Left lung (tissue), 4 donors: ENCODE measurements at regions not wholly inside any gene's neighbourhood (a gene's known extent, or its start where the extent isn't known, plus 50 kb on each side); places are given as distances from the start of the nearest gene placed in this dataset.

Source experiments
- ATAC-seq: fragments of 200-7000 bp; cut with Tn5 transposase; one replicate; pipeline ENCODE4 v1.9.1; 2020; ENCODE audit warnings: moderate library complexity
- DNase-seq, 4 donors: peaks; one replicate each; pipeline ENCODE4 v3.0.0-alpha.2; 2013 to 2020
- H3K27ac ChIP-seq, 2 donors: fragments of 200-600 bp; sonication (generic) in 1 of 2; one replicate each; pipeline versions ENCODE4 v1.5.0 to v1.8.0; 2020 to 2021
- H3K27me3 ChIP-seq, 2 donors: fragments of 200-600 bp; sonication (generic) in 1 of 2; one replicate each; pipeline versions ENCODE4 v1.5.0 to v1.8.0; 2020 to 2021
- H3K36me3 ChIP-seq, 2 donors: fragments of 200-600 bp; sonication (generic) in 1 of 2; one replicate each; pipeline versions ENCODE4 v1.5.0 to v1.8.0; 2020 to 2021
- H3K4me1 ChIP-seq, 2 donors: fragments of 200-600 bp; one replicate each; pipeline ENCODE4 v1.8.0; 2021
- H3K4me3 ChIP-seq, 2 donors: fragments of 200-600 bp; sonication (generic) in 1 of 2; one replicate each; pipeline versions ENCODE4 v1.5.0 to v1.8.0; 2020 to 2021; ENCODE audit warnings: mild to moderate bottlenecking in 1 of 2
- H3K9me3 ChIP-seq, 2 donors: fragments of 200-600 bp; sonication (generic) in 1 of 2; one replicate each; pipeline versions ENCODE4 v1.5.0 to v1.8.0; 2020 to 2021
- CTCF ChIP-seq, 2 donors: fragments of 200-600 bp; sonication (generic) in 1 of 2; IDR thresholded peaks; one replicate each; pipeline versions ENCODE4 v1.5.0 to v1.8.0; 2021; ENCODE audit warnings: antibody characterized with exemption in 2 of 2
- intact Hi-C, 2 donors: fragments of 100-400 bp; cut with DNase I; formaldehyde crosslinking; loops; one replicate each; pipeline versions ENCODE4 v1.11.2 to v1.14.2; 2022
- donor health status: DM: no; HTN: yes; CAD: no.
- donor health status: DM: no; HTN: no; CAD: no.

DNA sequence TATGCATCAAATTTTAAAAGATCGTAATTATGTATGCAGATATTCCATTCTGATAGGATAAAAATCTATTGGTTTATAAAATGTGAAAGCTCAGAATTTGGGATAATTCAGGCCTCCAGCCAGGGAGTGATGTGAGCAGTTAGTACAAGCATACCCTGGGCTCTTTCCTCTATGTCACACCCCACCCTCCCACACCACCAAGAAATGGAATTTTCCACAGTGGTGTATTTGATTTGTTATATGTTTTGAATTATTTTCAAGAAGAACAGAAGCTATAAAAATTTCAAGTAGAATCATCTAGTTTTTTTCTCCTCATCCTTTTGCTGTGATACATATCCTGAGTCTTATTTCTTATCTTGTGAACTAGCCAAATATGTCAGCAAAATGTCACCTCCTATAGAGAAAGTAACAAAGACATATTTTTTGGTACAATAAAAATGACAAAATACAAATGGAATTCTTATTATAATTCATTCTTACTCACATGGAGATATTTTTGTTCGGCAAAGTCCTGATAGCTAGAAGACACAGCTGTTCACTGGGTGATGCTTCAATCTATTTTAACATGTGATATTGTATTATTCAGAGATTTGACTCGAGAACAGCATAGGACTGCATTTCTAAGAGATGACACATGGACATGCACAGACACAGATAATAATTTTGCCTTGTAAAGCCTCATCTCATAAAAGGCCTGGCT is 61.2 kb upstream of the FRY start:
- Histone ChIP-seq H3K36me3 (no peaks in the 10 kb centered on the region), H3K27ac (no peak overlapping the region), H3K27me3 (no peaks in the 10 kb centered on the region), H3K9me3 (no peaks in the 10 kb centered on the region), H3K4me1 (peaks cover 0 to 14% of the 10 kb centered on the region in 2 donors), H3K4me3 (no peak overlapping the region)
- DNase-seq (no peak), ATAC-seq (no peak)
- intact Hi-C loops, result no loop called here
- TF ChIP-seq CTCF (IDR thresholded peaks at IDR 0.05), result no peak

- intact Hi-C loops, result no loop called here
- peaks cover 0 to 7% of the 10 kb centered on the region in 2 donors for H3K4me1 ChIP-seq
- DNase-seq, result no peak
- no peak overlapping the region for H3K4me3 ChIP-seq
- no peaks in the 10 kb centered on the region for H3K36me3 ChIP-seq
- H3K27me3 ChIP-seq, result no peaks in the 10 kb centered on the region
- no peak overlapping the region for H3K27ac ChIP-seq
- peak; percentile 25 for ATAC-seq
- H3K9me3 ChIP-seq, result no peaks in the 10 kb centered on the region
- no peak for TF ChIP-seq CTCF (IDR thresholded peaks at IDR 0.05)
Observed at GRCh38 chr13:31972453-31972852, 59.1 kb upstream of the FRY start.

- Histone ChIP-seq H3K4me1 (peaks cover 2 to 7% of the 10 kb centered on the region in 2 donors), H3K27ac (no peak overlapping the region), H3K36me3 (no peaks in the 10 kb centered on the region), H3K9me3 (no peaks in the 10 kb centered on the region), H3K4me3 (no peak overlapping the region), H3K27me3 (no peaks in the 10 kb centered on the region)
- ATAC-seq, result no peak
- intact Hi-C loops, result no loop called here
- TF ChIP-seq CTCF (IDR thresholded peaks at IDR 0.05), result no peak
- no peak for DNase-seq
Observed at GRCh38 chr13:31978021-31978420, 53.6 kb upstream of the FRY start.

DNA sequence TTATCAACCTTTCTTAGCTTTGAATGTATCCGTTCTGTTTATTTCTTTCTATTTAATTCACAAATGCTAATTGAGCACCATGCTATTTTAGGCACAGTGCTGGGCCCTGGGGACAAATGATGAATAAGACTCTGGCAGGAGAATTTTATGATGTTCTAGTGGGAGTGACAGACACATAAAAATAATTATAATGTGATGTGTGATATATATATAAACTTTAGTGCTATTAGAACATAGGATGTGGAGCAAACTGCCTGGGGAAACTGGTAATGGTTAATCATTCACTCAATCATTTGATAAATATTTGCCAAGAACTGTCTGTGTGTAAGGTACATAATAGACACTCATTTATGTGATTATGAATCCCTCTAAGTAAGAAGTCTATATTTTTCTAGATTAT is 50.7 kb upstream of the FRY start:
- intact Hi-C loops, result no loop called here
- Histone ChIP-seq H3K9me3 (no peaks in the 10 kb centered on the region), H3K4me1 (peaks cover 2 to 12% of the 10 kb centered on the region in 2 donors), H3K27me3 (no peaks in the 10 kb centered on the region), H3K27ac (no peak overlapping the region), H3K36me3 (no peaks in the 10 kb centered on the region), H3K4me3 (no peak overlapping the region)
- DNase-seq (no peak), ATAC-seq (no peak)
- no peak for TF ChIP-seq CTCF (IDR thresholded peaks at IDR 0.05)
